ENCODE measurements at regions not wholly inside any gene's neighbourhood (a gene's known extent, or its start where the extent isn't known, plus 50 kb on each side); places are given as distances from the start of the nearest gene placed in this dataset.

- no peak for DNase-seq (ENCODE audit: insufficient read length, low spot score)
- TF ChIP-seq SPI1 (IDR thresholded peaks at IDR 0.05; ENCODE audit: low read depth, low read length) (no peak), POU2F2 (IDR thresholded peaks at IDR 0.05; ENCODE audit: low read depth, low read length) (no peak), PAX5 (IDR thresholded peaks at IDR 0.05; ENCODE audit: insufficient read depth, low read length, severe bottlenecking) (no peak), POLR2A (IDR thresholded peaks at IDR 0.05; ENCODE audit: low read depth, low read length) (no peak), POLR2AphosphoS5 (IDR thresholded peaks at IDR 0.05; ENCODE audit: low read depth, low read length) (no peak), TAF1 (IDR thresholded peaks at IDR 0.05; ENCODE audit: low read depth, low read length) (no peak)
- FAIRE-seq: no peak
Observed at GRCh38 chr2:226079671-226080181, 680.2 kb downstream of the NYAP2 start.

GRCh38 chr2:226079196-226079595 is 679.7 kb downstream of the NYAP2 start:
- FAIRE-seq (no peak), DNase-seq (ENCODE audit: insufficient read length, low spot score) (no peak)
- TF ChIP-seq SPI1 (IDR thresholded peaks at IDR 0.05; ENCODE audit: low read depth, low read length) (no peak), POLR2AphosphoS5 (IDR thresholded peaks at IDR 0.05; ENCODE audit: low read depth, low read length) (no peak), POLR2A (IDR thresholded peaks at IDR 0.05; ENCODE audit: low read depth, low read length) (no peak), TAF1 (IDR thresholded peaks at IDR 0.05; ENCODE audit: low read depth, low read length) (no peak), POU2F2 (IDR thresholded peaks at IDR 0.05; ENCODE audit: low read depth, low read length) (no peak), PAX5 (IDR thresholded peaks at IDR 0.05; ENCODE audit: insufficient read depth, low read length, severe bottlenecking) (no peak)

- DNase-seq (ENCODE audit: insufficient read length, low spot score) (no peak), FAIRE-seq (no peak)
- TF ChIP-seq POLR2A (IDR thresholded peaks at IDR 0.05; ENCODE audit: low read depth, low read length): no peak
- no peak for TF ChIP-seq TAF1 (IDR thresholded peaks at IDR 0.05; ENCODE audit: low read depth, low read length)
- TF ChIP-seq SPI1 (IDR thresholded peaks at IDR 0.05; ENCODE audit: low read depth, low read length): no peak
- no peak for TF ChIP-seq PAX5 (IDR thresholded peaks at IDR 0.05; ENCODE audit: insufficient read depth, low read length, severe bottlenecking)
- TF ChIP-seq POLR2AphosphoS5 (IDR thresholded peaks at IDR 0.05; ENCODE audit: low read depth, low read length): no peak
- TF ChIP-seq POU2F2 (IDR thresholded peaks at IDR 0.05; ENCODE audit: low read depth, low read length): no peak
Observed at GRCh38 chr2:226078666-226079065, 679.2 kb downstream of the NYAP2 start.

DNA sequence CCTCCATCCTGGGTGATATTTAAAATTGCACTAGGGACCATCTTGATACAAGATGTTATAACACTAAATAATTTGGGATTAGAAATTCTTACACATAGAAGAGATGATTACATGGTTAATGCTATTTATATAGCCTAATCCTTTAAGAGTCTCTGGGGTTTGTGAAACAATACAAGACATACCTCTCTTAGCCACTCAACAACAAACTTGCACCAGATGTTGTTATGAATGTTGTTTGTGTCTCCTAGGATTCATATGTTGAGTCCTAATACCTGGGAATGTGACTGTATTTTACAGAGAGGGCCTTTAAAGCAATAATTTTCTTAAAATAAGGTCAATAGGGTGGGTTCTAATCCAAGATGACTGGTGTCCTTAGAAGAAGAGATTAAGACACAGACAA is 678.3 kb downstream of the NYAP2 start:
- no peak for TF ChIP-seq PAX5 (IDR thresholded peaks at IDR 0.05; ENCODE audit: insufficient read depth, low read length, severe bottlenecking)
- TF ChIP-seq TAF1 (IDR thresholded peaks at IDR 0.05; ENCODE audit: low read depth, low read length): no peak
- no peak for TF ChIP-seq SPI1 (IDR thresholded peaks at IDR 0.05; ENCODE audit: low read depth, low read length)
- TF ChIP-seq POLR2AphosphoS5 (IDR thresholded peaks at IDR 0.05; ENCODE audit: low read depth, low read length): no peak
- no peak for TF ChIP-seq POU2F2 (IDR thresholded peaks at IDR 0.05; ENCODE audit: low read depth, low read length)
- TF ChIP-seq POLR2A (IDR thresholded peaks at IDR 0.05; ENCODE audit: low read depth, low read length): no peak
- no peak for DNase-seq (ENCODE audit: insufficient read length, low spot score)
- no peak for FAIRE-seq

- TF ChIP-seq POLR2AphosphoS5 (IDR thresholded peaks at IDR 0.05; ENCODE audit: low read depth, low read length) (no peak), PAX5 (IDR thresholded peaks at IDR 0.05; ENCODE audit: insufficient read depth, low read length, severe bottlenecking) (no peak), SPI1 (IDR thresholded peaks at IDR 0.05; ENCODE audit: low read depth, low read length) (no peak), POU2F2 (IDR thresholded peaks at IDR 0.05; ENCODE audit: low read depth, low read length) (no peak), POLR2A (IDR thresholded peaks at IDR 0.05; ENCODE audit: low read depth, low read length) (no peak), TAF1 (IDR thresholded peaks at IDR 0.05; ENCODE audit: low read depth, low read length) (no peak)
- DNase-seq (ENCODE audit: insufficient read length, low spot score) (no peak), FAIRE-seq (no peak)
Observed at GRCh38 chr2:226077031-226077430, 677.5 kb downstream of the NYAP2 start.

GRCh38 chr2:226076529-226076928 is 677.0 kb downstream of the NYAP2 start:
- FAIRE-seq: no peak
- DNase-seq (ENCODE audit: insufficient read length, low spot score): no peak
- TF ChIP-seq TAF1 (IDR thresholded peaks at IDR 0.05; ENCODE audit: low read depth, low read length) (no peak), POLR2A (IDR thresholded peaks at IDR 0.05; ENCODE audit: low read depth, low read length) (no peak), SPI1 (IDR thresholded peaks at IDR 0.05; ENCODE audit: low read depth, low read length) (no peak), PAX5 (IDR thresholded peaks at IDR 0.05; ENCODE audit: insufficient read depth, low read length, severe bottlenecking) (no peak), POLR2AphosphoS5 (IDR thresholded peaks at IDR 0.05; ENCODE audit: low read depth, low read length) (no peak), POU2F2 (IDR thresholded peaks at IDR 0.05; ENCODE audit: low read depth, low read length) (no peak)

GRCh38 chr2:226074391-226074790 is 674.9 kb downstream of the NYAP2 start:
- TF ChIP-seq PAX5 (IDR thresholded peaks at IDR 0.05; ENCODE audit: insufficient read depth, low read length, severe bottlenecking): no peak
- no peak for TF ChIP-seq POLR2A (IDR thresholded peaks at IDR 0.05; ENCODE audit: low read depth, low read length)
- TF ChIP-seq TAF1 (IDR thresholded peaks at IDR 0.05; ENCODE audit: low read depth, low read length): no peak
- TF ChIP-seq POLR2AphosphoS5 (IDR thresholded peaks at IDR 0.05; ENCODE audit: low read depth, low read length): no peak
- FAIRE-seq (no peak), DNase-seq (ENCODE audit: insufficient read length, low spot score) (no peak)

DNA sequence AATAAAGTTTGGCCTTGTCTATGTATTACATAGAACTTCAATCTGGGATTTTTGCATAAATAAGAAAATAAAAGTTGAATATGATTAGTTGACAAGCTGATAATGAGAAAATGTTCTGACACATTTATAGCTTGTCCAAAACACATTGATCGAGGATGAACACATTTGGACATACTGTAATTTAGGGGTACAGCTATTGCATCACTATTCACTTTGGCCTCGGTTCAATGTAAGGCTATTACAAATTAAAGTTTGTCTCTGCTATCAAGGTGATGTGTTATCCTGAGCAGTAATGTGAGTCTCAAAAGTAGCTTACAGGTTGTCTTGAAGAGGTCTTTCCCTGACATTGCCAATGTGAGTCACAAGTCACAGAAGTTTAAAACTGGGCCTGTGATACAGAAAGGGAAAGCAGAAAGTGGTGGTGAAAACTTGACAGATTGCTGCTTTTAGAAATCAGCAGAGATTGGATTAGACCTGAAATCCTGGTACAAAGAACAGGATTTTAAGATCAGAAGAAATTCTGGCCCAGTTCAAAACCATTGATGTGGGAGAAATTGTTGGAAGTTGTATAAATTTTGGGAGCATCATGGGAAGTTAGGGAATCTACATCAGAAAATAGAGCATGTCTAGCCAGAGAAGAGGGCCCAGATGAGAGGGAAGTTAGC is 674.1 kb downstream of the NYAP2 start:
- DNase-seq (ENCODE audit: insufficient read length, low spot score): no peak
- FAIRE-seq: no peak
- TF ChIP-seq POLR2AphosphoS5 (IDR thresholded peaks at IDR 0.05; ENCODE audit: low read depth, low read length): no peak
- no peak for TF ChIP-seq SPI1 (IDR thresholded peaks at IDR 0.05; ENCODE audit: low read depth, low read length)
- no peak for TF ChIP-seq PAX5 (IDR thresholded peaks at IDR 0.05; ENCODE audit: insufficient read depth, low read length, severe bottlenecking)
- no peak for TF ChIP-seq POU2F2 (IDR thresholded peaks at IDR 0.05; ENCODE audit: low read depth, low read length)
- TF ChIP-seq POLR2A (IDR thresholded peaks at IDR 0.05; ENCODE audit: low read depth, low read length): no peak
- no peak for TF ChIP-seq TAF1 (IDR thresholded peaks at IDR 0.05; ENCODE audit: low read depth, low read length)

DNA sequence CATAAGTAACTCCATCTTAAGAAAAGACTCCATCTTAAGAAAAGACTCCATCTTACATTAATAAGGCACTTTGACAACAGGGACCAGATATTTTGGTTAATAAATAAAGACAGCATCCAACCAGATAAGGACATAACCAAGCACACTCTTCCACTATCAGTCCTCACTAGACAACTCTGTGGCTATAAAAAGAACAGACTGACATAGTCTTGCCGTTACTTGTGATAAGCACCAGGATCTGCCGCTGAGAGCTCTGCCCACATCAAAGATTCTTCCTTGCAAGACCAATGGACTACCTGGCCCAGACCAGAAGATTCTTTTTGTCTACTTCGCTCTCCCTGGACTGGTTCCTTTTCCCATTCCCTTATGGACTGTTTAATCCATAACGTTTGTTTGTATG is 667.4 kb downstream of the NYAP2 start:
- TF ChIP-seq POU2F2 (IDR thresholded peaks at IDR 0.05; ENCODE audit: low read depth, low read length): no peak
- no peak for TF ChIP-seq PAX5 (IDR thresholded peaks at IDR 0.05; ENCODE audit: insufficient read depth, low read length, severe bottlenecking)
- no peak for TF ChIP-seq SPI1 (IDR thresholded peaks at IDR 0.05; ENCODE audit: low read depth, low read length)
- TF ChIP-seq POLR2A (IDR thresholded peaks at IDR 0.05; ENCODE audit: low read depth, low read length): no peak
- TF ChIP-seq TAF1 (IDR thresholded peaks at IDR 0.05; ENCODE audit: low read depth, low read length): no peak
- no peak for TF ChIP-seq POLR2AphosphoS5 (IDR thresholded peaks at IDR 0.05; ENCODE audit: low read depth, low read length)
- no peak for DNase-seq (ENCODE audit: insufficient read length, low spot score)
- FAIRE-seq: no peak
